NCI-H2081 (cell line): ENCODE measurements at regions not wholly inside any gene's neighbourhood (a gene's known extent, or its start where the extent isn't known, plus 50 kb on each side); places are given as distances from the start of the nearest gene placed in this dataset.

Source experiments
- DNase-seq, 2 experiments: peaks; one replicate each; lab custom pipeline; 2025; lab: John Stamatoyannopoulos, UW

- no peak for DNase-seq
These were observed 447.3 kb downstream of the GRIA2 start for GRCh38 chr4:157667836-157668235.

DNA sequence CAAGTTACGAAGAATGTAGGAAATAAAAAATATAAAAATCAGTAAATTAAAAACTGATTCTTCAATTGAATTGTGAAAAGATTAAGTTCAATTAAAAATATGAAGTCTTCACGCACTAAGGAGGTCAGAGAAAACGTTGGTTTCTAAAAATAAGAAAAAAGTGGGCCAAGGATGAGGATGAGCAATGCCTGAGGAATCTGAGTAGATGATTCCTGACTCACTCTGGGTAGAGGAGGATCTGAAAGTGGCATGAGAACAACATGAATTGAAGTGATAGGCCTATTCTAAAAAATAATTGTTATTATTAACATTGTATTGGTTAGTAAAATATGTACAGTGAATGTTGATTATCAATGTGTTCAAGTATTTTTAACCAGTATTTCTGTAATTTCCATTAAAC, 444.2 kb downstream of the GRIA2 start:
- no peak for DNase-seq

DNA sequence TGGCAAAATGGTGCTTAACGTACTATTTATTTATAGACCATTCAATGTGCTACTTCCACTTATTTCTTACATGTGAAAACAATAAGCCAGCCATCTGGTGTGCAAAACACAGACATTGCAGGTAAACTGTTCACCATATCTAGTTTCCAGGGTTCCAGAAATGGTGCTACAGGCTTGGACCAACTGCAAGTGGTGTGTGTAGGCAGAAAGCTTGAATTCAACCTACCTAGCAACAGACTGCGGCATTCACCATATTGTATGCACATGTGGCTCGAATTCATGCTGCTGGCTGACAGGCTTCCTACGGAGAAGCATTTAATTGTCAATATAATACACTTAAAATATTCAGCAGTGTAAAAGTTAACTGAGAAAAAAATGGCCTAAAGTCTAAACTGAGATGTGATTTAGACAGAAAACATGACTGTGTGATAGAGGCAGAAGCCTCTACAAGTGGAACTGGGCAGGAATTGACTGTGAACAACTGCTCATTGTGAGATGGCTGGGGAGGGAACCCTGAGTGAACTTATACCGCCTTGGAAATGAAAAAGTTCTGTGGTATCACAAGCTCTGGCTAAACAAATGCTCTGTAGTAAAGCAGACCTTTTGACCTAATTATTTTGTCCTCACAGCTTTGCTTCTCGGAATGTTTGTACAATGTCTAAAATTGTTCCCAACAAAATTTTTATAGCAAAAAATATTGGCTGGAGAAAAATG, 434.7 kb downstream of the GRIA2 start:
- no peak for DNase-seq

- DNase-seq, result no peak
These were observed 422.7 kb downstream of the GRIA2 start for GRCh38 chr4:157643257-157643656.

DNA sequence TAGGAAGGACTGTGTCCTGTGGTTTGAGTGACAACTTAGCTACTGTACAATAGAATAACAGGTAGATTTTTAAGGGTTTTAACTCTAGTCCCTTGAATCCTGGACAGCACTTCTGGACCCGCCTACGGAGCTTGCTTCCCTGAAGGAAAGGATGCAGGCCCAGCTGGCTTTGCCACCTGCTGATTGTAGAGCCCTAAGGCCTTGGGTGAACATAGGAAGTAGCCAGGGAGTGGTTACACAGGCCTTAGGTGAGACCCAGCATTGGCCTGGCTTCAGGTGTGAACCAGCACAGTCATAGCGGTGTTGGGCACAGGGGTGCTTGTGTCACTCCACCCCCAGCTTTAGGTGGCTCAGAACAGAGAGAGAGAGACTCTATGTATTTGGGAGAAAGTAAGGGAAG, 413.5 kb downstream of the GRIA2 start:
- DNase-seq, result no peak

DNA sequence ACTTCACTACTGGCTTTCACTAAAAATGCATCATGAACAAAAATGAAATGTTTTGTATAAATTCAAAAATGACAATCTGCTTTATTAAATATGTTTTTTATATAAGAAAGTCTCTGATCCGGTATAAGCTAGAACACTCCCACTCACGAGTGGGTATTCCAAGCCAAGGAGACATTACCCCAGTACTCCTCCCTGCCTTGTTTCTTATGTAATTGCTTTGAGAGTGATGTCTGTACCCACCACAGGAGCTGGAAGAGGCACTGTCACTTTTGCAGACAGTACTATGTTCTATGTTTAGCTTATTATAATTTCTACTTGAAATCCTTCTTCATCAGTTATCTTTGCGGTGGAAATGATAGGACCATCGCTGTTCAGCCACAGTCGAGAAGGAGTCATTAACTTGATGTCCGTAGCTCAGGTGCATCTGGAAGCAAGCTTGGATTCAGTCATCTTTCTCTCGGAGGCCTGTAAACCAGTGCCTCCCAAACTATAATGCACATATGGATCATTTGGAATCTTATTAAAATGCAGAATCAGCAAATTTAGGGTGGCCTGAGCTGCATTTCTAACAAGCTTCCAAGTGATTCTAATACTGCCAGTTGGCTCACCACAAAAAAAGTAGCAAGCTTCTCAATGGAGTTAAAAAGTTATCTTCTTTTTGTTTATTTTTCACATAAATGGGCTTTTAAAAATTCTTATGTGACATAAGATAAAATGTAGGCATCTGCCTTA, 396.4 kb downstream of the GRIA2 start:
- DNase-seq, result no peak

DNA sequence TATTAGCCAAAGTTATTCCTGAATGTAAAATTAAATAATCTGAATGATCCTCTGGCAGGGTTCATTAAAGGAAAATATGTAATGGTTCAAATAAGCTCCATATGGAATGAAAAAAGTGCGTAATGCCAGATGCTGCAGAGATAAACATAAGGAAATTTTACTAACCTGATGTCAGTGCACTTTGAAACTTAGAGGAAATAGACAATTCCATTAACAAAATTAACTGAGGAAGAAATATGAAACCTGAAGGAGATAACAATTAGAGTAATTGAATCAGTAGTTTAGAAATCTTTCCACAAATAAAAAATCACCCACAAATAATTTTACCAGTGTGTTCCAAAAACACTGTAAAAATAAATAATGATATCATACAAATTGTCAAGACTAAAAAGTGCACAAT, 387.5 kb downstream of the GRIA2 start:
- DNase-seq, result no peak

- DNase-seq, result no peak
These were observed 380.1 kb downstream of the GRIA2 start for GRCh38 chr4:157600583-157600982.

DNA sequence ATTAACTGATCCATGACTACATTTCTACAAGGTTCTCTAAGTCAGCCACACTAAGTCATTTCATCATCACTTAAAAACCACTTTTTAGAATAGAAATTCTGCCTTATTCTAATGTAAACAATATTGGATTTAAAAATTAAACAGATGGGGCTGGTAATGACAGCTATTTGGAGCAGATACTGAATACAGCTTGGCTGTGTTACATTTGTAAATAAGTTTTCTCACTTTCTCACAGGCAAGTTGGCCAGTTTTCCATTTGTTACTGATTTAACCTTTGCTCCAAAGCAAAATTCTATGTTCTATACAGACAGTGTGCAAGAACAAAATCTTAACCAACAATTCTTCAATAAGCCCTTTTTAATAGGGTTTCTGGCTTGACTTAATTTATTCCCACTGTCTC, 370.7 kb downstream of the GRIA2 start:
- DNase-seq, result no peak

DNA sequence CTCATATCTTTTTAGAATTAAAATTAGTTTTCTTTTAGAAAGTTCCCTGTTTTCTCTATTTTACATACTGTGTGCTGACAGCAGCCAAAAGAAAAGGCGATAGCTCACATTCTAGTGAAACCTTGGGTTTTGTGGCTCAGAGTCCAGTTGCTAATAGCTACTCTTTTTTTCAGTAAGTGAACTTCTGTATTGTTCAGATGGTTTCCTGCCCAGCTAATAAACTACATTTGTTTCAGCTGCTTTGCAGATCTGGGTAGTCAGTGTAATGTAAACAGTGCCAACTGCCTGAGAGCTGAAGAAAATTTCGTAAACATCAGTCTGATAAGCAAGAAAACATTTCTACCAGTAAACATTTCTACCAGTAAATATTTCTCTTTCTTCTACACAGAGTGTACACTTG, 370.2 kb downstream of the GRIA2 start:
- no peak for DNase-seq

- peak in 1 of 2 experiments; percentile 2 for DNase-seq
These were observed 367.3 kb downstream of the GRIA2 start for GRCh38 chr4:157587681-157588423.

DNA sequence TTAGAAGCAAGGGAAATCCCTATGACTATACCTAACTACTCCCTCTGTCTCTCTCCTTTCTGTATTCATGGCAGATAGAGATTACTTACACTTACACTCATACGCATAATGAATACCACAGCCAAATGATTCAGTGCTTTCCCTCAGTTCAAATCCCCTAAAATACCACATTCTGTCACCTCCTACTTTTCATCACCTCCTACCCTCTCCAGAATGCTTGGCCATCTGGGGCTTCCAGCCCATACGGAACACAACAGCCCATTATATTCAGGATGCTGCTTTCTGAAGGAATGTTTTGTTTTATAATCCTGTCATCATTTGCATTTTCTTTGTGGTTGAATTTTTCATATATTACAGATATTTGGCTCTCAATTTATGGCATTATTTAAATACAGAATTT, 361.6 kb downstream of the GRIA2 start:
- DNase-seq, result no peak

GRCh38 chr4:157576671-157577217, 356.2 kb downstream of the GRIA2 start:
- peak in 1 of 2 experiments; percentile 9 for DNase-seq

DNA sequence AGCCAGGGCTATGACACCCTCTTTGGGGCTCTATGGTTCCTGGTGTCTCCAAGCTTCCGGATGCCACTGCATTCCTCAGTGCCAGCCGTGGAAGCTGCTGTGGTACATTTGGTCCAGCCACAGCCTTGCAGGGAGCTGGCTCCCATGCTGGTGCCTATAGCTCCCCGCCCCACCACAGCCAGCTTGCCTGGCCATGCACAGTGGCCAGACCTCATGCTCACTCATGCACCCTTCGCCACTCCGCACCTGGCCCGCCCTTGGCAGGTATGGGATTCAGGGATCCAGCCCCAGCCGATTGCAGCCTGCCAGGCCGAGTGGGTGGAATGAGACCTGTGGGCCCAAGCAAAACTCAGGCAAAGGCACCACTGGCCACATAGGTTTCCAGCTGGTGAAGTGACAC, 354.8 kb downstream of the GRIA2 start:
- no peak for DNase-seq

DNA sequence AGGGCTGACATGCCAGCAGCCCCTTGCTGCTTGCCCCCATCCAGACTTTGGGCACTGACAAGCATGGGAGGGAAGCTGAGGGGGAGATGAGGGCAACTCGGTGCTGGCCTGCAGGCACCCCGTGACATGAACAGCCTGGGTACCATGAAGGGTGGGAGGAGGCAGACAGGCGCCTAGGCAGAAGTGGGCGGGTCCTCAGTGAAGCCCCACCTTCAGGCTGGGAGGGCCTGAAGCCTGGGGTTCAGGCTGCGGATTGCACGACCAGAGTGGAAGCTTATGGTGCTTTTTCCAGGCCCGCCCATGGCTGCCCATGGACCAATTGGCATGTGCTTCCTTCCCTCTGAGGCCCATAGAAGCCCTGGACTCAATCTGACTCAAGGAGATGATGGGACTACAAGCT, 354.1 kb downstream of the GRIA2 start:
- DNase-seq, result no peak

GRCh38 chr4:157572951-157573350, 352.4 kb downstream of the GRIA2 start:
- DNase-seq, result no peak

DNA sequence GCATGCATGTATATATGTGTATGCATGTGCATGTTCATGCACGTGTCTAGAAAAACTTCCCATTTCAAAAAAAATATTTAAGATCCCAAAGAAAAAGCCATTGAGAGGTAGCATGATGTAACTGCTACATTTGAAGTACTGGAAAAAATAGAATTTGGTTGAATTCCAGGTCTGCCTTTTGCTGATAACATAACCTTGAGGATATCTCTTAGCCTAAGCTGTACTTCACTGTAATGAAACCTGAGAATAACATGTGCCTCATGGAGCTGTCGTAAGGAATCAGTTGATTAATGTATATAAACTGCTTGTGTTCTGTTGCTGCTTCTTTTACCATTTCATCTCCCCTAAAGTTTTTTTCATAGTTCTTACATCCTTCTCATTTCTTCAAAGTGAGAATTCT, 351.8 kb downstream of the GRIA2 start:
- DNase-seq, result no peak

DNA sequence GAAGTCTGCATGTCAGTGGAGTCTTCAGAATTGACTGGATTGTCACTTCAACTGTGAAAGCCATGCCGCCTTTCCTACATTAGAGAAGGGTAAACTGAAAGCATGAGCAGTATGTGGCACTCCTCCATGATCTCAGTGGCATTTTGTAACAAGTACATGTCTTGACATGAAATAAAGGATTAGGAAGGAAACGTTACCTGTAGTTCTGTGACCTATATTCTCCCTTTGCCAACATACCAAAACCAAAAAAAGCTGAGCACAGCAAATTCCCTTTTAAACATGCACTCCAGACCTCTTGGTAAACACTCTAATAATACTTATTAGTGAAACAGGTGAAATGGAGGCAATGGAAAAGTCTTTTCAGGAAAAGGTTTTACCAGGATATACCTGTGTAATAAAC, 344.2 kb downstream of the GRIA2 start:
- DNase-seq, result no peak

DNA sequence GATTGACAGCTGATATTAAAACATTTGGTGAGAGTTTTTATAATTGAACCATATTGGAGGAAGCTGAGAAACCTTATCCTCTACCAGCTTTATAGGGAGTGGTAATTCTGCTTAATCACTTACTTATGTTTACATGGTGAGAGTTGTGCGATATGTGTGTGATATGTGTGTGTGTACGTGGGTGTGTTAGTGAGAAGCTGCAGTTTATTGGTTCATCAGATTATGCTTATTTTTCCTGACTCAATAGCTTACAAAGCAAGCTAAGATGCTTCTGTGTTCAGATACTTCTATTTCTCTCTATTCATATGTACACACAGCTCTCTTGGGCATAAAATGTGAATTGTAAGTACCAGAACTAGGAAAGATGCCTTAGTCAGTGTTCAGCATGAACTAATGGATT, 343.7 kb downstream of the GRIA2 start:
- DNase-seq, result no peak

DNA sequence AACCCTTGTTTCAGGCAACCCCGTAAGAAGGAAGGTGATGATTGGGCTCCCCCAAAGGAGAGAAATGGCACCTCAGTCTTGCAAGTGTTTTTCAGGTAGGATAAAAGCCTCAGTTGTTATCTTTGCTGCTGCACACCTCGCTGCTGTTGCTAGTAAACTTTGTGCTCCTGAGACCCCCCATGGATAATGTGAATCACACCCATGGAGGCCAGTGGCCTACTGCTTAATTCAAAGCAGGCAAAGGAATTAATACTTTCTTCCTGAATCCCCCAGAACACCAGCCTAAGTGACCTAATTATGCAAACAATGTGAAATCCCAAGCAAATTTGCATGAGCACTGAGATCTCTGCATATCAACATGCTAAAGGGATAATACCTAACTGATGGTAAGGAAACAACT, 337.5 kb downstream of the GRIA2 start:
- no peak for DNase-seq

DNA sequence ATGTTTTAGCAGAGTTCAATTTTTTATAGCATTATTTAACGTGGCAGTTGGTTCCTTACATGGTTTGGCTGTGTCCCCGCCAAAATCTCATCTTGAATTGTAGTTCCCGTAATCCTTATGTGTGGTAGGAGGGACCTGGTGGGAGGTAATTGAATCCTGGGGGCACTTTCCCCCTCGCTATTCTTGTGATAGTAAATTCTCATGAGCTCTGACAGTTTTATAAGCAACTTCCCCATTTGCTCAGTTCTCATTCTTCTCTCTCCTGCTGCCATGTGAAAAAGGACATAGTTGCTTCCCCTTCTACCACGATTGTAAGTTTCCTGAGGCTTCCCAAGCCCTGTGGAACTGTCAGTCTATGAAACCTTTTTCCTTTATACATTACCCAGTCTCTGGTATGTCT, 329.5 kb downstream of the GRIA2 start:
- no peak for DNase-seq

GRCh38 chr4:157527954-157528353, 307.4 kb downstream of the GRIA2 start:
- no peak for DNase-seq

GRCh38 chr4:157521906-157522305, 301.4 kb downstream of the GRIA2 start:
- no peak for DNase-seq
